HT1080 (cell line): ENCODE measurements at regions not wholly inside any gene's neighbourhood (a gene's known extent, or its start where the extent isn't known, plus 50 kb on each side); places are given as distances from the start of the nearest gene placed in this dataset.

Experiments used
- DNase-seq: peaks from one replicate; pipeline ENCODE4 v3.0.0-alpha.2; 2015; ENCODE audit warnings: low read depth

GRCh38 chr20:52589251-52589812 lies 382.8 kb upstream of the TSHZ2 start:
- DNase-seq, result no peak

GRCh38 chr20:52586660-52587059 lies 385.5 kb upstream of the TSHZ2 start:
- DNase-seq, result no peak

- no peak for DNase-seq
Measured at GRCh38 chr20:52585333-52585732, 386.8 kb upstream of the TSHZ2 start.

- DNase-seq, result no peak
Measured at GRCh38 chr20:52578559-52578958, 387.0 kb upstream of the ZFP64 start.

GRCh38 chr20:52577696-52578095 lies 386.1 kb upstream of the ZFP64 start:
- no peak for DNase-seq

GRCh38 chr20:52572687-52573086 lies 381.1 kb upstream of the ZFP64 start:
- DNase-seq, result no peak

GRCh38 chr20:52569201-52569600 lies 377.6 kb upstream of the ZFP64 start:
- DNase-seq, result peak; percentile 54

- DNase-seq, result no peak
Measured at GRCh38 chr20:52565614-52566013, 374.0 kb upstream of the ZFP64 start.

- no peak for DNase-seq
Measured at GRCh38 chr20:52564594-52564993, 373.0 kb upstream of the ZFP64 start.

- peak; percentile 83 for DNase-seq
Measured at GRCh38 chr20:52552181-52552872, 360.7 kb upstream of the ZFP64 start.

GRCh38 chr20:52542131-52542530 lies 350.6 kb upstream of the ZFP64 start:
- DNase-seq, result no peak

GRCh38 chr20:52540509-52540908 lies 348.9 kb upstream of the ZFP64 start:
- DNase-seq, result no peak

- peak; percentile 5 for DNase-seq
Measured at GRCh38 chr20:52539891-52540290, 348.3 kb upstream of the ZFP64 start.

- peak; percentile 20 for DNase-seq
Measured at GRCh38 chr20:52536841-52537400, 345.3 kb upstream of the ZFP64 start.

- no peak for DNase-seq
Measured at GRCh38 chr20:52536040-52536439, 344.5 kb upstream of the ZFP64 start.

GRCh38 chr20:52534616-52535015 lies 343.0 kb upstream of the ZFP64 start:
- DNase-seq, result no peak

- no peak for DNase-seq
Measured at GRCh38 chr20:52533401-52533800, 341.8 kb upstream of the ZFP64 start.

- no peak for DNase-seq
Measured at GRCh38 chr20:52532674-52533073, 341.1 kb upstream of the ZFP64 start.

GRCh38 chr20:52530571-52530970 lies 339.0 kb upstream of the ZFP64 start:
- DNase-seq, result no peak

GRCh38 chr20:52529826-52530225 lies 338.2 kb upstream of the ZFP64 start:
- DNase-seq, result no peak

- DNase-seq, result no peak
Measured at GRCh38 chr20:52524861-52525260, 333.3 kb upstream of the ZFP64 start.

GRCh38 chr20:52518735-52519134 lies 327.2 kb upstream of the ZFP64 start:
- DNase-seq, result no peak

- no peak for DNase-seq
Measured at GRCh38 chr20:52515877-52516276, 324.3 kb upstream of the ZFP64 start.
